ENCODE measurements at regions not wholly inside any gene's neighbourhood (a gene's known extent, or its start where the extent isn't known, plus 50 kb on each side); places are given as distances from the start of the nearest gene placed in this dataset.

- no peak for TF ChIP-seq CREB1 (CRISPR knock-in tag; IDR thresholded peaks at IDR 0.05; ENCODE audit: low read depth)
Observed at GRCh38 chr5:93296338-93296737, 284.7 kb downstream of the NR2F1-AS1 start (continued).

GRCh38 chr5:93294996-93295395, 286.0 kb downstream of the NR2F1-AS1 start:
- Histone ChIP-seq H3K79me2 (replicated peaks; ENCODE audit: insufficient read depth) (no peaks in the 10 kb centered on the region), H2AFZ (no peak overlapping the region), H4K20me1 (replicated peaks; ENCODE audit: insufficient read depth) (no peaks in the 10 kb centered on the region), H3F3A (replicated peaks; ENCODE audit: low read depth) (no peaks in the 10 kb centered on the region), H3K36me3 (ENCODE audit: insufficient read depth) (no peaks in the 10 kb centered on the region), H3K9me2 (ENCODE audit: insufficient read depth) (no peaks in the 10 kb centered on the region), H3K4me2 (no peak overlapping the region), H3K4me3 (no peak overlapping the region), H3K27me3 (ENCODE audit: insufficient read depth) (no peaks in the 10 kb centered on the region), H3K4me1 (ENCODE audit: insufficient read depth) (peaks cover 15% of the 10 kb centered on the region), H3K27ac (ENCODE audit: low read depth) (no peak overlapping the region)
- peaks cover 7% of the 10 kb centered on the region for H3K27me3 Mint-ChIP-seq (ENCODE audit: insufficient read depth, low read depth, poor library complexity)
- H3K36me3 Mint-ChIP-seq (ENCODE audit: low read depth) = no peaks in the 10 kb centered on the region
- peaks cover 10% of the 10 kb centered on the region; the same call in 2 of the 3 replicates for H3K4me1 Mint-ChIP-seq
- no peak for DNase-seq (ENCODE audit: low spot score)
- TF ChIP-seq ETS1 (IDR thresholded peaks at IDR 0.05) = no peak
- no peak for TF ChIP-seq CREB1 (CRISPR knock-in tag; IDR thresholded peaks at IDR 0.05; ENCODE audit: low read depth)
- TF ChIP-seq NANOG (IDR thresholded peaks at IDR 0.05; ENCODE audit: borderline replicate concordance) = no peak
- no peak for TF ChIP-seq JUNB (IDR thresholded peaks at IDR 0.05; ENCODE audit: unreplicated experiment)
- no peak for TF ChIP-seq ZNF462 (CRISPR knock-in tag; IDR thresholded peaks at IDR 0.05)
- ATAC-seq = no peak
- no peak overlapping the region for H3K4me3 Mint-ChIP-seq
- H3K9me3 Mint-ChIP-seq = no peaks in the 10 kb centered on the region
- H3K27ac Mint-ChIP-seq = no peak overlapping the region

Measured in GM23338 (cell line).